B cell (primary cell): ENCODE measurements at regions not wholly inside any gene's neighbourhood (a gene's known extent, or its start where the extent isn't known, plus 50 kb on each side); places are given as distances from the start of the nearest gene placed in this dataset.

ENCODE experiments used
- ATAC-seq: fragments of 200-7000 bp; cut with Tn5 transposase; one replicate; pipeline ENCODE4 v1.10.0; 2021; ENCODE audit warnings: low read depth, mild to moderate bottlenecking, moderate number of reproducible peaks, moderate library complexity
- CTCF ChIA-PET: fragments of 350-600 bp; sonication (Branson Sonifier 250); formaldehyde crosslinking; loops from one replicate; lab custom pipeline; 2021; ENCODE audit warnings: antibody characterized with exemption, inconsistent platforms; lab: Charles Lee
- POLR2A ChIA-PET: fragments of 350-600 bp; sonication (Branson Sonifier 250); formaldehyde crosslinking; loops from one replicate; lab custom pipeline; 2021; ENCODE audit warnings: antibody characterized with exemption; lab: Charles Lee
- DNase-seq: peaks from one replicate; pipeline ENCODE4 v3.0.0; 2013
- H2AFZ ChIP-seq: 2 replicates; pipeline ENCODE4 v1.6.1; 2012; ENCODE audit warnings: mild to moderate bottlenecking, low read depth, low read length; ENCODE audit not compliant: insufficient read depth, poor library complexity, severe bottlenecking
- H3K27ac ChIP-seq, 2 donors: 1 replicate in 1 of 2; 2 replicates in 1 of 2; pipeline ENCODE4 v1.5.1; 2012 to 2013; ENCODE audit warnings: low read length in 2 of 2, mild to moderate bottlenecking in 2 of 2, moderate library complexity in 1 of 2
- H3K27me3 ChIP-seq, 4 experiments: fragments of 200-600 bp in 1 of 4; sonication (generic) in 1 of 4; replicated peaks in 1 of 4; 1 replicate in 2 of 4; 2 replicates in 2 of 4; pipeline versions ENCODE4 v1.6.1 to v1.7.0; 2013 to 2016; ENCODE audit warnings: low read length in 3 of 4, mild to moderate bottlenecking in 2 of 4, mixed read lengths in 1 of 4, moderate library complexity in 1 of 4; ENCODE audit not compliant: insufficient read depth in 4 of 4, control insufficient read depth in 3 of 4; ENCODE audit errors: control extremely low read depth in 1 of 4
- H3K36me3 ChIP-seq, 2 experiments: replicated peaks in 1 of 2; 1 replicate in 1 of 2; 2 replicates in 1 of 2; pipeline versions ENCODE4 v1.6.1 to v1.7.1; 2013; ENCODE audit warnings: low read length in 1 of 2; ENCODE audit not compliant: insufficient read depth in 2 of 2, control insufficient read depth in 1 of 2; ENCODE audit errors: control extremely low read depth in 1 of 2, extremely low read depth in 1 of 2
- H3K4me1 ChIP-seq, 2 donors: fragments of 200-600 bp in 1 of 2; sonication (generic) in 1 of 2; 1 replicate in 1 of 2; 2 replicates in 1 of 2; pipeline versions ENCODE4 v1.5.1 to v1.6.1; 2013 to 2017; ENCODE audit warnings: low read length in 2 of 2; ENCODE audit not compliant: control insufficient read depth in 2 of 2, insufficient read depth in 2 of 2
- H3K4me2 ChIP-seq: replicated peaks from 2 replicates; pipeline ENCODE3; 2012; ENCODE audit warnings: mild to moderate bottlenecking, low read depth, low read length; ENCODE audit not compliant: poor library complexity, severe bottlenecking
- H3K4me3 ChIP-seq, 5 experiments: fragments of 200-600 bp in 1 of 5; sonication (generic) in 1 of 5; 1 replicate in 3 of 5; 2 replicates in 2 of 5; pipeline versions ENCODE4 v1.5.1 to v1.7.0; 2011 to 2016; ENCODE audit warnings: low read length in 4 of 5, mild to moderate bottlenecking in 4 of 5, low read depth in 2 of 5, control low read depth in 1 of 5, moderate library complexity in 1 of 5; ENCODE audit not compliant: insufficient read depth in 1 of 5; ENCODE audit errors: control extremely low read depth in 1 of 5, extremely low read depth in 1 of 5
- H3K79me2 ChIP-seq: fragments of 200-600 bp; sonication (generic); one replicate; pipeline ENCODE4 v1.6.0; 2016; ENCODE audit warnings: low read length; ENCODE audit not compliant: control insufficient read depth, insufficient read depth
- H3K9ac ChIP-seq: fragments of 200-600 bp; sonication (generic); 2 replicates; pipeline ENCODE4 v1.6.1; 2017; ENCODE audit warnings: mild to moderate bottlenecking, low read length, moderate library complexity
- H3K9me3 ChIP-seq, 3 donors: one replicate each; pipeline versions ENCODE4 v1.6.1 to v1.7.1; 2013; ENCODE audit warnings: low read length in 2 of 3; ENCODE audit not compliant: control insufficient read depth in 2 of 3, insufficient read depth in 1 of 3; ENCODE audit errors: control extremely low read depth in 1 of 3
- H4K20me1 ChIP-seq: 2 replicates; pipeline ENCODE4 v1.6.0; 2012; ENCODE audit warnings: mild to moderate bottlenecking, low read length; ENCODE audit not compliant: insufficient read depth, control insufficient read depth, poor library complexity, severe bottlenecking
- H3K27ac Mint-ChIP-seq: one replicate; pipeline ENCODE4 v1.8.0; 2021; ENCODE audit warnings: mixed read lengths
- H3K27me3 Mint-ChIP-seq: one replicate; pipeline ENCODE4 v1.8.0; 2021; ENCODE audit warnings: mixed read lengths
- H3K4me1 Mint-ChIP-seq: one replicate; pipeline ENCODE4 v1.8.0; 2021; ENCODE audit warnings: mixed read lengths
- H3K4me3 Mint-ChIP-seq: one replicate; pipeline ENCODE4 v1.8.0; 2021; ENCODE audit warnings: mixed read lengths
- H3K9me3 Mint-ChIP-seq: one replicate; pipeline ENCODE4 v1.8.0; 2022; ENCODE audit warnings: mixed read lengths; ENCODE audit not compliant: insufficient read depth
- CTCF ChIP-seq: fragments of 200-600 bp; IDR thresholded peaks from one replicate; pipeline ENCODE4 v1.8.0; 2022; ENCODE audit warnings: antibody characterized with exemption, mild to moderate bottlenecking
- EZH2 ChIP-seq: IDR thresholded peaks from 2 replicates; pipeline ENCODE4 v1.6.1; 2012; ENCODE audit warnings: borderline replicate concordance, low read depth, mild to moderate bottlenecking, moderate library complexity, low read length; ENCODE audit not compliant: insufficient read depth, poor library complexity, severe bottlenecking
- WGBS: methylation state at CpG from one replicate; pipeline ENCODE4 v1.1.5; 2013; ENCODE audit warnings: missing lambda C conversion rate; ENCODE audit not compliant: insufficient coverage; 5-methylcytosine and 5-hydroxymethylcytosine counted together
- intact Hi-C: fragments of 100-400 bp; cut with micrococcal nuclease; formaldehyde crosslinking; loops from one replicate; pipeline ENCODE4 v1.10.0; 2022

- Histone ChIP-seq H3K36me3 (no peaks in the 10 kb centered on the region), H3K79me2 (no peaks in the 10 kb centered on the region), H3K27me3 (peaks cover 0 to 14% (median 5%) of the 10 kb centered on the region in 4 experiments), H3K27ac (no peak overlapping the region), H3K4me2 (no peak overlapping the region), H3K4me1 (no peaks in the 10 kb centered on the region), H3K9me3 (peaks cover 0 to 13% (median 0%) of the 10 kb centered on the region in 3 donors), H3K9ac (no peak overlapping the region), H3K4me3 (no peak overlapping the region), H4K20me1 (no peaks in the 10 kb centered on the region), H2AFZ (no peak overlapping the region)
- ChIA-PET POLR2A (no interaction called here), CTCF (no interaction called here)
- no peaks in the 10 kb centered on the region for H3K4me1 Mint-ChIP-seq
- DNase-seq, result no peak
- H3K27ac Mint-ChIP-seq, result no peak overlapping the region
- WGBS, result 25% methylated on average over 28 of the region's 30 CpGs
- intact Hi-C loops, result no loop called here
- no peak for ATAC-seq
- no peak for TF ChIP-seq CTCF
- no peak overlapping the region for H3K4me3 Mint-ChIP-seq
- H3K27me3 Mint-ChIP-seq, result peaks cover 34% of the 10 kb centered on the region
- H3K9me3 Mint-ChIP-seq, result no peaks in the 10 kb centered on the region
Measured at GRCh38 chr11:115660030-115660805, 156.0 kb upstream of the CADM1 start.

GRCh38 chr11:115659061-115659963 is 155.1 kb upstream of the CADM1 start:
- H3K27me3 Mint-ChIP-seq, result peaks cover 34% of the 10 kb centered on the region
- intact Hi-C loops, result no loop called here
- WGBS, result 6% methylated on average over 53 of the region's 60 CpGs
- Histone ChIP-seq H3K36me3 (no peaks in the 10 kb centered on the region), H3K27ac (no peak overlapping the region), H4K20me1 (no peaks in the 10 kb centered on the region), H3K27me3 (peaks cover 0 to 14% (median 5%) of the 10 kb centered on the region in 4 experiments), H3K9ac (no peak overlapping the region), H3K9me3 (peaks cover 0 to 11% (median 0%) of the 10 kb centered on the region in 3 donors), H3K4me3 (no peak overlapping the region), H3K79me2 (no peaks in the 10 kb centered on the region), H3K4me2 (no peak overlapping the region), H2AFZ (no peak overlapping the region), H3K4me1 (no peaks in the 10 kb centered on the region)
- no peak overlapping the region for H3K4me3 Mint-ChIP-seq
- no peaks in the 10 kb centered on the region for H3K9me3 Mint-ChIP-seq
- ChIA-PET CTCF (no interaction called here), POLR2A (no interaction called here)
- no peaks in the 10 kb centered on the region for H3K4me1 Mint-ChIP-seq
- ATAC-seq, result no peak
- H3K27ac Mint-ChIP-seq, result no peak overlapping the region
- no peak for DNase-seq
- TF ChIP-seq CTCF, result no peak
- TF ChIP-seq EZH2, result no peak
